DMS79 (cell line): ENCODE measurements at regions not wholly inside any gene's neighbourhood (a gene's known extent, or its start where the extent isn't known, plus 50 kb on each side); places are given as distances from the start of the nearest gene placed in this dataset.
"Not testable (repeated sequence)": the region's sequence is repeated elsewhere in the genome, so short reads cannot be mapped to it uniquely, and the experiment has no call there.

ENCODE experiments used
- DNase-seq: peaks from one replicate; lab custom pipeline; 2025; lab: John Stamatoyannopoulos, UW

DNA sequence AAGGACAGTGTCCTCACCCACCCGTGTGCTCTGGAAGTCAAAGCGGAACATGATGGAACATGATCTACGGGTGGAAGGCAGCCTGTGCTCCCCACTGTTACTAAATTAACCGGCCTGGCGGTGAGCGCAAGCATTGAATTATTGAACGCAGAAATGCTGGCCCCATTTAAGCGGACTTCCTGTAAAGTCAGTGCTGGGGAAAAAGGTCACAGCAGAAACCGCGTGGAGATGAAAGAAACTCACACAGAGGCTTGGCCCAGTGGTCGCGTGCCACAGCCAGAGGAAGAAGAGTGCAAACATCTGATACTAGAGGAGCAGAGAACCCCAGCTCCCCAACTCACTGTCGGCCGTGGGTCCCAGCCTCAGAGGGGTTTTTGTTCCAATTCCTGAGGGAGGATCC lies 321.2 kb downstream of the ADGRD1 start:
- DNase-seq = no peak

DNA sequence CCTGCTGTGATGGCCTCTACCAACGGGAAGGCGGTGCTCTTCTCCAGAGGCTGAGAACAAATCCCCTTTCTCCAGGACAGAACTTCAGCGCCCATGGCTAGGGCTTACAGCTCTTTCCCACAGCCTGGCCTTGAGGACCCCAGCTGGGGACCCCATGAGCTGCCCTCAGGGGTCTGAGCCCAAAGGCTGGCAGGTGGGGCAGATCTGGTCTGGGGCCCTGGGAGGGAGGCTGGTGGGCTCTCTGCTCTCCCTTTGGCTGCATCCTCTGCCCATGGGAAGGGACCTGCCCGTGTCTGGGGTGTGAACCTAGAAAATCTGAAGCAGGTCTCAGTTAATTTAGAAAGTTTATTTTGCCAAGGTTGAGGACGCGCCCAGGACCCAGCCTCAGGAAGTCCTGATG lies 322.1 kb downstream of the ADGRD1 start:
- DNase-seq = no peak

DNA sequence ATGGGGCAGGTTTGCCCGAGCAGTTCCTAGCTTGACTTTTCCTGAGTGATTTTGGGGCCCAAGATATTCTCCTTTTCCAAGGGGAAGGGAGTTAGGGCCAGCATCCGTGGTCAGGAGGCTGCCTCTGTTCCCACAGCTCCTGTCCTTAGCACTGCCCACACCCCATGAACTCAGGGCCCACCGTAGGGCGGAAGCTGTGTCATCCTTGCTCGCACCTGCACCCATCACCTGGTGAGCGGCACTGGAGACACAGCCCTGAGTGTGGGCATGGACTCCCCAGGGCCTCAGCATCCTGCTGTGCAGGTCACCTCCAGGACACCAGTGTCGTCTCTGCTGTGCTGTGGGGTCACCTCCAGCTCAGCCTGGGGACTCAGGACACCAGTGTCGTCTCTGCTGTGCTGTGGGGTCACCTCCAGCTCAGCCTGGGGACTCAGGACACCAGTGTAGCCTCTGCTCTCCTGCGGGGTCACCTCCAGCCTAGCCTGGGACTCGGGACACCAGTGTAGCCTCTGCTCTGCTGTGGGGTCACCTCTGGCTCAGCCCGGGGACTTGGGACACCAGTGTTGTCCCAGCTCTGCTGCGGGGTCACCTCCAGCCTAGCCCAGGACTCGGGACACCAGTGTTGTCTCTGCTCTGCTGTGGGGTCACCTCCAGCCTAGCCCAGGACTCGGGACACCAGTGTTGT lies 322.9 kb downstream of the ADGRD1 start:
- no peak for DNase-seq

DNA sequence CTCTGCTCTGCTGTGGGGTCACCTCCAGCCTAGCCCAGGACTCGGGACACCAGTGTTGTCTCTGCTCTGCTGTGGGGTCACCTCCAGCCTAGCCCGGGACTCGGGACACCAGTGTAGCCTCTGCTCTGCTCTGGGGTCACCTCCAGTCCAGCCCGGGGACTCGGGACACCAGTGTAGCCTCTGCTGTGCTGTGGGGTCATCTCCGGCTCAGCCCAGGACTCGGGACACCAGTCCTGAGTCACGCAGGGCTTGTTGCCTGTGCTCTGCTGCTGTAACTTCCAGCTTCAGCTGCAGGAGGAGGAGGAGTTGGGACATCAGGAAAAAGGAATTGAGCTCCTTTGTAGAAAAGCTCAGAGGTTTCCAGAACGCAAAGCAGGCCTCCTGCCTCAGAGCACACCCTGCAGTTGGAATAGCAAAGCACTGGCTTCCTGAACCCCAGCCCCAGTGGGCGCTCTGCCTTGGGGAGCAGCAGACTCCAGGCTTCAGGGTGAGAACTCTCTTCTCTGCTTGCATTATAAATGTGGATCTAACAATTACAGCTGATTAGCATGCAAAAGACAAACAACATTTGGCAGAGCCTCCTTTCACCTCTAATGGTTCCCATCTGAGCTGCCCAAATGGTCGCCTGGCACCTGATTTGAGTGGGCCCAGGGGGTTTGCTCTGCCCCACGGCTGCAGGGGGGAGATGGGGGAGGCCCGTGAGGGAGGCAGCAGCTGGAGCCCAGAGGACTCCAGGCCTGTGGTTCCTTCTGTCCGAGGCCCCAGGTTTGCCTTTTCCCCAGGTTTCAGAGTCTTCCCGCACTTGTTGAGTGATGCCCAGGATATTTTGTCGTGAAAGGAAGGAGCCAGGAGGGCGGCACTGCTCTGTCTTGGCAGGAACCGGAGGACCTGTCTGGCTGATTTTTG lies 323.7 kb downstream of the ADGRD1 start:
- not testable (repeated sequence) for DNase-seq

DNA sequence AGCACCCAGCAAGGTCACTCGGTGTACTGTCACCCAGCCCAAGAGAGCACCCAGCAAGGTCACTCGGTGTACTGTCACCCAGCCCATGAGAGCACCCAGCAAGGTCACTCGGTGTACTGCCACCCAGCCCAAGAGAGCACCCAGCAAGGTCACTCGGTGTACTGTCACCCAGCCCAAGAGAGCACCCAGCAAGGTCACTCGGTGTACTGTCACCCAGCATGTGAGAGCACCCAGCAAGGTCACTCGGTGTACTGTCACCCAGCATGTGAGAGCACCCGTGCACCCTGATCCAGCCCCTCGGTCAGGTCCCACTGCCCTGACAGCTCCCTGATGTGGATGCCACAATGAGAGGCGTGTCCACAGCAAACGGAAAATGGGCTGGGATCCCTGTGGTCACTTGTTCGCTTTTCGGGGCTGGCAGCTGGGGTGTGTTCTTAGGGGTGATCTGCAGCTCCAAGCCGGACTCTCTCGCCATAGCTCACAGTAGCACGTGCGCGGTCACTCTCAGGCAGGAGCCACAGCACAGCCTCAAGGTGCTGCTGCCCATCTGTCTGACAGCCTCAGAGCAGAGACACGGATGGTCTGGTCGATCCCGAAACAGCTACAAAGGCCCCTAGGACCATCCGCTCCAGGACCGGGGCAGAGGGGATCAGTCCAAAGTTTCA lies 324.9 kb downstream of the ADGRD1 start:
- DNase-seq = not testable (repeated sequence)

DNA sequence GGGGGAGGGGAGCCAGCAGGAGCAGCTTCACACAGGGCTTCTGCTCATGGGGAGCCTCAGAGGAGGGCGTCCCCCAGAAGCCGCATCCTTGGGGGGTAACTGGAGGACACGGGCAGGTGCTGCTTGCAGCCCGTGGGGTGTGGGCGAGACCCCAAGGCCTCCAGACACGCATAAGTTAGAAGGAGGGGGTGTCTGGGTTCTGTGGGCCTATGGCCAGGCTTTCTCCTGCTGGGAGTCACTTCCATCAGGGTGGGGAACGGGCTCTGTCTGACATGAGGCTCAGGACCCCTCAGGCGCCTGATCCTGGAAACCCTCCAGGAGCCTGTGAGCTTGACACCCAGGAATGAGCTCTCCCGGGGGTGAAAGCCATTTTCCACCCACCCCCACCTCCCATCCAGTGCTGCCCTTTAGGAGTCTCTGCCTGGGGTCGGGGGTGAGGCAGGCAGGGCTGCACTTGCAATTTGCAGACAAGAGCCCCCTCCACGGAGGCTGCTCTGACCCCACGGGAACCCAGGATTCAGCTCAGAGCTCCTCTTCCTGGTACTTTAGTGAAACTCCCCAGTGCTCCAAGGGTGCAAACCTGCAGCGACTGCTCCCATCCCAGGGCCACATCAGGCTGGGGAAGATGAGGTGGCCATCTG lies 325.7 kb downstream of the ADGRD1 start:
- no peak for DNase-seq

DNA sequence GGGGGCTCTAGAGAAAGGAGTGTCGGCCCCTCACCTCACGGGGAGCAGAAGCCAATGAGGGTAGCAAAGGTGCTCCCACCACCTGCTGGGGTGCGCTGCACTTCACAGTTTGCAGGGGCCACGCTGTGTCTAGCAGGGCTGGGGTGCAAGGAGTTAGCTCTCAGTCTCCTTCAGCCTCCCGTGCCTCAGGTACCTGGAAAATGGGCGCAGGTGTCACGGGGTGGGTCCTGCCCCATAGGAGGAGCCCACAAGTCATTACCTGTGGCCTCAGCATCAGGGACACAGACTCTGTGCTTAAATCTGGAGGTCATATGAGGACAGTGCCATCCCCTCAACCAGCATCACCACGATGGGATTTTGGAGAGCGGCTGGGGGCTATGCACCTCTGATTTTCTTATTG lies 326.7 kb downstream of the ADGRD1 start:
- DNase-seq = no peak

DNA sequence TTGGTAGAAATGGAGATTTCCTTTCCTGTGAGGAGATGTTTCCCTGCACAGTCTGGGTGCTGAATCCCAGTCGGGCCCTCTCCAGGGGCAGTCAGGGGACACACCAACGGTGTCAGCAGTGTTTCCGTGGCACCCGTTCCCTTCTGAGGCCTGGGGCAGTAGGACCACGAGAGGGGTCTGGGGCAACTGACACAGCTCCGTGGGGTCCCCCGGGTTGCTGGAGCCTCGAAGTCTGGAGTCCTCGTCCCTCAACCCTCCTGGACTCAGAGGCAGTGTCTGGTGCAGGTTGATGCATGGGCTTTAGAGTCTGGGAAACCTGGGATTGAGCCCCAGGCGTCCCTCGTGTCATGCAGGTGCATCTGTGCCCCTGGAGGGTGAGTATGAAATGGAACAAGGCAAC lies 327.3 kb downstream of the ADGRD1 start:
- DNase-seq = no peak

DNA sequence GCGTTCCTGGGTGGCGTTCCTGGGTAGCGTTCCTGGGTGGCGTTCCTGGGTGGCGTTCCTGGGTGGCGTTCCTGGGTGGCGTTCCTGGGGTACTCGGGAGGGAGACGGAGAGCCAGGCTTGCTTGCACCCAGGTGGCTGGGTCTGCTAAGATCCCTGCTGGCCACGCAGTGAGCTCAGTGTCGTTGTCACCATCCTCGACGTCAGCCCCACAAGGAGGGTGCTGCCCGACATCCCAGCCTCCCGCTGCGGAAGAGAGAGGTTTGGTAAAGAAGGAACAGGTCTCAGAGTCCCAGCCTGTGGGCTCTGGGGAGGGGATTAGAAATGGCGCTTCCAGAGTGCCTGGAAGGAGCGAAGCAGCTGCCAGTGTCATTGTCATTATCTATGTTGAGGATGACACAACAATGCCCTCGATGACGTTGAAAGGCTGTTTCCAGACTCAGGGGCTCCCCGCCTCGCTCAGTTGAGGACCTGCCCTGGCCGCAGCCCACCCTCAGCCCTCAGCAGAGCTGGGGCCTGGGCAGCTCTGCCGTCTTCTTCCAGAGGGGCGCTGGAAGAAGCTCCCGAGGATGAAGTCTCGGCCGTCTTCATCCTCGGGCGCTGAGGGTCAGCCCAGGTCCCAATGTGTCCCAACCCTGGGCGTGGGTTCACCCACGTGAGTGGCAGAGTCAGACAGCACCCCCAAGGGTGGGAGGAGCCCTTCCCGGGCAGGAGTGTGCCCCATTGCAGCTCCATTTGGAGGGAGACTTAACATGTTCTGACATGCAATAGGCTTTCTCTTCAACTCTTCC lies 328.8 kb downstream of the ADGRD1 start:
- DNase-seq = no peak

DNA sequence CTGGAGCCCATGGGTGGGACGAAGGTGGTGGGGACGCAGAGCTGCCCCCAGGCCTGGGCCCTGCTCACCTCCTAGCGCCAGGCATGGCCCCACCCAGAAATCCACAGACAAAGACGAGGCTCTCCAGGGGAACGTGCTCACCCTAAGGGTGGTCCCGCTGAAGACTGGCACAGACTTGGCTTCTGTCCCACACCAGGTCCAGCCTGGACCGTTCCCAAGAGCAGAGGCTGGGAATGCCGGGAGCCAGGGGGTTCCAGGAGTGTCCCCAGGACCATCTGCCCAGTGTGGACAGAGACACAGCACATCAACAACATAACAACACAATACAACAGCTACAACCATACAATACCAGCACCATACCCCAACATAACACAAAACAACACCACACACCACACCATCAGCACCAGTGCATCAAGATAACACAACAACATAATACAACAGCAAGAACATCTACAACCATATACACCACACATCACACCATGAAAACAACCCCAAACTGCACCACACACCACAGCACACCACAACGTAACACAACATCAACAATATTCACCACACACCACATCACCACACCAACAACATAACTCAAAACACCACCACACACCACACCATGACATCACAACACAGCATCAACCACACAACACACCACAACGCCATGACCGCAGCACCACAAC lies 329.6 kb downstream of the ADGRD1 start:
- no peak for DNase-seq

DNA sequence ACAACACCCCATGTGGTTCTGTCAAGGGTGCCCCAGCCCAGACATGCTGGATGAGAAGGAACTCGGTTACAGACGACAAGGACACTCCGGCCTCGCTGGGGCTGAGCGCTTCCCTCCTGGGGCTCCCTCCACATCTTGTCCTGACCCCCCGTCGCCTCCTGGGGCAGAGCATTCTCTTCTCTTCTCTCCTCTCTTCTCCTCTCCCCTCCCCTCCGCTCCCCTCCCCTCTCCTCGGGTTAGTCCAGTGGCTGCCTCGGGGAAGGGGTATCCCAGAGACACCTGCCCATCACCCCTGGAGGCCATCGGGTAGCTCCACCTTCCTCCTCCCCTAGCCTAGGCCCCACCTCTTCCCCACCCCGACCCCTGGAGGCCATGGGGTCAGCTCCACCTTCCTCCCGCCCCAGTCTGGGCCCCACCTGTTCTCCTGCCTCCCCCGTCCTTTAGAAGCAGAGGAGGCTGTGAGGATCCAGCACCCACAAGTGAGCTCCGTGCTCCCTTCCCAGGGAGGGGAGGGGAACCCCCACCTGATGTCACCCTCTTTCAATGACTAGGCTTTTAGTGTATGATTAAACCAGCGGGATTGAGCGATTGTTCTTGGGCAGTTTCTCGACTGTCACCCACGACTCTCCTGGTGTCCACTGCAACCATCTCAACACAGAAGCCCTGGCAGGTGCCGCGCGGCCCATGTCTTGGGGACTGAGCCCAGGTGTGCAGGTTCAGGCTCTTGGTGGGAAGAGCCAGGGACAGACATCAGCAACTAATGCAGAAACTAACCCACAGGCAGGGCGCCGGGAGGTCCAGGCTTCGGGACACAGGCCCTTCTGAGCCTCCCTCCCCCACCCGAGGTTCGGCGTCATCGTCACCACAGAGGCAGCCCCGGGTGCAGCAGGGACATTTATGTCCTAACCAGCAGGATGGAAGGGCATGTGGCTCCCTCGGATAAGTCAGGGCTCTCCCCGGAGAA lies 330.4 kb downstream of the ADGRD1 start:
- not testable (repeated sequence) for DNase-seq

DNA sequence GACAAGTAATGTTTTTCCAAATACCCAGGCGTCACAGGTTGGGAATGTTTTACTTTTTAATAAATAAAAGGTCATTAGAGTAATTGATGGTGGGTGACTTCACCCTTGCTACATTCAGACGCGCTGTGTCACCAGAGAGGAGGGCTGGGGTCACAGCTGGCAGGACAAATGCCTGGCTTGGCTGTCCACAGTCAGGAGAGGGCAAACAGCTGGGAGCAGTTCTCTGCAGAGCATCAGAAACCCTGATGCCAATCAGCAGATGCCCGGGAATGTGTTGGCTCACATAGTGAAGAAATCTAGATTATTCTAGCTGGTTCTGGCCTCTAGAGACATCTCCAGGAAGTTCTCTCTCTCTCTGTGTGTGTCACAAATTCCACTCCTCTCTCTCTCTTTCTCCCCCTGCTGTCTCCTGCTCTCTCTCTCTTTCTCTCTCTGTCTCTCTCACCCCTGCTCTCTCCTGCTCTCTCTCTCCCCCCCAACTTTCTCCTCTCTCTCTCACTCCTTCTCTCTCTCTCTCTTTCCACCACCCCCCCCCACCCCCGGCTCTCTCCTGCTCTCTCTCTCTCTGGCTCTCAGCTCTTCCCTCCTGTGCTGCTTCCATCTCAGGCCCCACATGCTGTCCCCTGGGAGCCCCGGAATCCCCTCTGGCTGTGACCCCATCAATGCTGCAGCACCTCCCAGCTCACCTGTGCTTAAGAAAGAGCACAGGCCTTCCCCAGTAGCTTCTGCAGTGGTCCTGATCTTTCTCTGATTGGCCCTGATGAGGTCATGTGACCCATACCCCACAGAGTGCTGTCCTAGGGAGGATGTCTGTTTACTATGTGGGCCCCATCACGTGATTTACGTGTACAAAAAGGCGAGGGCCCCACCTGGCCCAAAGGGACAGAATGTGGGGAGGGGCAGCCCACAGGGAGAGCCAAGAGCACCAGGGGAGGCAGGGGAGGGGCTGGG lies 331.5 kb downstream of the ADGRD1 start:
- not testable (repeated sequence) for DNase-seq

DNA sequence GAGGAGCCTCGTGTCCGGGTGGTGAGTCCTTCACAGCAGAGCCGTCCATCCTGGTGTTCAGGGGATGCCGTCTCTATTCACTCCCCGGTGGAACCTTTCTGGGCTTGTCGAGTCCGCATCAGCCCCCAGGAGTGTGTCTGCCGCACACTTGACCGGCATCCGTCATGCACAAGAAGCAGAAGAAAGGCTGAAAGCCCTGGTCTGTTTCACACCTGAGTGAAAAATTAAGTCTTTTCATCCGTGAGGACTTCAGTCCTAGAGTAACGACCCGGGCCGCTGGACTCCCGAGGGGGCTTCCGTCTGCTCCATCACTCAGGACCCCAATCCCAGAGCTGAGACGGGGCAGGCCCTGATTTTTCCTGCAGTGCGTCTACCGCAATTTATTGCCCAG lies 332.2 kb downstream of the ADGRD1 start:
- not testable (repeated sequence) for DNase-seq

DNA sequence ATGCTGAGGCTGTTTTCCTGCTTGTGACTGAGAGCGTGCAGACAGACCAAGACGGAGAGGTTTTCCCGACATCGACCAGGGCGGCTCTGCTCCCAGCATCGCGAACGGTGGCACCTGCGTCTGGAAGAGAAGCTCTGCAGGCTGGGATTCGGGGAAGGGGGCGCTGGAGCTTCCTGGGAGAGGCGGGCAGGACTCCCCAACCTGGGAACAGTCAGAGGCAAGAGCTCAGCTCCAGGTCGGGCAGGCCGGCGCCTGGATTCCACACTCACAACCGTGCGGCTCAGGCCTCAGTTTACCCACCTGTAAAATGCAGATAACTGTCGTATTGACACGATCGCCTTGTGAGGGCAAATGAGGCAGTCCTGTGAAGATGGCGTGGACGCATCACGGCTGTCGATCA lies 332.6 kb downstream of the ADGRD1 start:
- not testable (repeated sequence) for DNase-seq

DNA sequence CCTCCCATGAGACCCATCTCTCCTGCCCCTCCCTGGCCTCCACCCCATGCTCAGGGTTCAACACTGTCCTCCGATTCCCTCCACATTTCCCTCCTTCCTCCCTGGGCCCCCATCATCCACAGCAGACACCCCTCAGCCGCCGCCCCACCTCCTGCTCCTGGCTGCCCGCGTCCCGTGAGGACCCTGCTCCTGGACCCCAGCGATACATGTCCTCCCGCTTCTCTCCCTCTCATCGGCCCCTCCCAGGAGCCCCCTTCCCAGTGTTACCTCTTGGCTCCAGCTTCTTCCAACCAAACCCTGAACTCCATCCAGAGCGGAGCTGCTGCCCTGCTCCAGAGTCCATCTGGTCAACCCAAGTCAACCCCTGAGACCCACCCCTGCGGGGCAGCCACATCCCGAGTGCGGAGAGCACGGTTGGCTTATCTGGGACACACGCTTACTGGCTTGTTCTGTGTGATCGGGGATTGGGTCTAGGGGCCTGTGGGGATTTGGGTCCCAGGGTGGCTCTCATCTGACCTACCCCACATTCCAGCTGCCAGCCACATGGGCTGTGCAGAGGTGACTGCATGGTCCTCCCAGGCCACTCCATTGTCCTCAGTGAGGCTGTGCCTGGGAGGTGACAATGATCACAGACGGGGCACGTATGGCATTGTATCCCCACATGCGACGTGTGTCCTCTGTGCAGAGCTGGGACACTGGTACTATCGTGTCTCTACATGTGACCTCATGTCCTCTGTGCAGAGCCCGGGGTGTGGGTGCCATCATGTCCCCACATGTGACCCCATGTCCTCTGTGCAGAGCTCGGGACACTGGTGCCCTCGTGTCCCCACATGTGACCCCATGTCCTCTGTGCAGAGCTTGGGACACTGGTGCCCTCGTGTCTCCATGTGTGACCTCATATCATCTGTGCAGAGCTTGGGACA lies 333.6 kb downstream of the ADGRD1 start:
- DNase-seq = no peak

DNA sequence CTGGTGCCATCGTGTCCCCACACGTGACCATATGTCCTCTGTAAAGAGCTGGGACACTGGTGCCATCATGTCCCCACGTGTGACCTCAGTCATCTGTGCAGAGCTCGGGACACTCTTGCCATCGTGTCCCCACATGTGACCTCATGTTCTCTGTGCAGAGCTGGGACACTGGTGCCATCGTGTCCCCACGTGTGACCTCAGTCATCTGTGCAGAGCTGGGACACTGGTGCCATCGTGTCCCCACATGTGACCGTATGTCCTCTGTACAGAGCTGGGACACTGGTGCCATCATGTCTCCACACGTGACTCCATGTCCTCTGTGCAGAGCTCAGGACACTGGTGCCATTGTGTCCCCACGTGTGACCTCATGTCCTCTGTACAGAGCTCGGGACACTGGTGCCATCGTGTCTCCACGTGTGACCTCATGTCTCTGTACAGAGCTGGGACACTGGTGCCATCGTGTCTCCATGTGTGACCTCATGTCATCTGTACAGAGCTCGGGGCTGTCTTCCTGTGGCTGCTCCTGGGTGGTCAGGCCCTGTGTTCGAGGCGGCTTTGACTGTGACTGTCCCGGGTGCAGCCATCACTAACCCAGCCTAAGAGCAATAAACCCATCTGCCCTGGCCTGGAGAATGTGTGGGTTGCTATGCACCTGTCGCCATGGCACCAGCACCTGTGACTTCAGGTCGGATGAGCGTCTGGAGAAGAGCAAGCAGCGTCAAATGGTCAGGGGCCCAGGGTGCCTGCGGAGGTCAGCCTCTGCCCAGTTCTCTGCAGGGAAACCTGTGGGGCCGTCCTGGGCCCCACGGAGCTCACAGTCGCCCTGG lies 334.4 kb downstream of the ADGRD1 start:
- DNase-seq = peak; percentile 22
